ENCODE measurements at regions not wholly inside any gene's neighbourhood (a gene's known extent, or its start where the extent isn't known, plus 50 kb on each side); places are given as distances from the start of the nearest gene placed in this dataset.
"Not testable (repeated sequence)": the region's sequence is repeated elsewhere in the genome, so short reads cannot be mapped to it uniquely, and the experiment has no call there.

DNA sequence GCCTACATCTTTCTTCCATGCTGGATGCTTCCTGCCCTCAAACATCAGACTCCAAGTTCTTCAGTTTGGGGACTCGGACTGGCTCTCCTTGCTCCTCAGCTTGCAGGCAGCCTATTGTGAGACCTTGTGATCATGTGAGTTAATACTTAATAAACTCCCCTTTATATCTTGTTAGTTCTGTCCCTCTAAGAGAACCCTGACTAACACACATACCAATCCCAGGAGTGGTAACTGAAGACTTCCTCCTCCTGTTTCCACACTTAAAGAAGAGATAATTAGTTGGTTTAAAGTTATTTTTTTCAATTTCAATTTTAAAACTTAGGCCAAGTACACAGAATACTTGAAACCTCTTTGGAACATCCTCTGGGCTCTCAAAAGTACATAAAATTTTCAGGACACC is 294.2 kb upstream of the SGK1 start:
- TF ChIP-seq, protein P1, sequence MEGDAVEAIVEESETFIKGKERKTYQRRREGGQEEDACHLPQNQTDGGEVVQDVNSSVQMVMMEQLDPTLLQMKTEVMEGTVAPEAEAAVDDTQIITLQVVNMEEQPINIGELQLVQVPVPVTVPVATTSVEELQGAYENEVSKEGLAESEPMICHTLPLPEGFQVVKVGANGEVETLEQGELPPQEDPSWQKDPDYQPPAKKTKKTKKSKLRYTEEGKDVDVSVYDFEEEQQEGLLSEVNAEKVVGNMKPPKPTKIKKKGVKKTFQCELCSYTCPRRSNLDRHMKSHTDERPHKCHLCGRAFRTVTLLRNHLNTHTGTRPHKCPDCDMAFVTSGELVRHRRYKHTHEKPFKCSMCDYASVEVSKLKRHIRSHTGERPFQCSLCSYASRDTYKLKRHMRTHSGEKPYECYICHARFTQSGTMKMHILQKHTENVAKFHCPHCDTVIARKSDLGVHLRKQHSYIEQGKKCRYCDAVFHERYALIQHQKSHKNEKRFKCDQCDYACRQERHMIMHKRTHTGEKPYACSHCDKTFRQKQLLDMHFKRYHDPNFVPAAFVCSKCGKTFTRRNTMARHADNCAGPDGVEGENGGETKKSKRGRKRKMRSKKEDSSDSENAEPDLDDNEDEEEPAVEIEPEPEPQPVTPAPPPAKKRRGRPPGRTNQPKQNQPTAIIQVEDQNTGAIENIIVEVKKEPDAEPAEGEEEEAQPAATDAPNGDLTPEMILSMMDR (conservative IDR thresholded peaks at IDR 0.05): not testable (repeated sequence)
- not testable (repeated sequence) for TF ChIP-seq EZH2 (IDR thresholded peaks at IDR 0.05; ENCODE audit: low read depth)
